ENCODE measurements at regions not wholly inside any gene's neighbourhood (a gene's known extent, or its start where the extent isn't known, plus 50 kb on each side); places are given as distances from the start of the nearest gene placed in this dataset.

- no peak for DNase-seq (ENCODE audit: low read depth in 2 of 3, low spot score in 2 of 3)
Observed at GRCh38 chr11:45369313-45369712, 83.2 kb upstream of the SYT13 start.

GRCh38 chr11:45368697-45369096 lies 82.6 kb upstream of the SYT13 start:
- no peak for DNase-seq (ENCODE audit: low read depth in 2 of 3, low spot score in 2 of 3)

- no peak for DNase-seq (ENCODE audit: low read depth in 2 of 3, low spot score in 2 of 3)
Observed at GRCh38 chr11:45366619-45367190, 80.6 kb upstream of the SYT13 start.

GRCh38 chr11:45365961-45366618 lies 79.9 kb upstream of the SYT13 start:
- no peak for DNase-seq (ENCODE audit: low read depth in 2 of 3, low spot score in 2 of 3)

GRCh38 chr11:45362636-45363035 lies 76.5 kb upstream of the SYT13 start:
- DNase-seq (ENCODE audit: low read depth in 2 of 3, low spot score in 2 of 3): no peak

- no peak for DNase-seq (ENCODE audit: low read depth in 2 of 3, low spot score in 2 of 3)
Observed at GRCh38 chr11:45361551-45361950, 75.4 kb upstream of the SYT13 start.

- DNase-seq (ENCODE audit: low read depth in 2 of 3, low spot score in 2 of 3): no peak
Observed at GRCh38 chr11:45355706-45356041, 69.5 kb upstream of the SYT13 start.

- DNase-seq (ENCODE audit: low read depth in 2 of 3, low spot score in 2 of 3): peak; percentile 86 to 97 (median 90)
Observed at GRCh38 chr11:45354976-45355705, 69.0 kb upstream of the SYT13 start.

DNA sequence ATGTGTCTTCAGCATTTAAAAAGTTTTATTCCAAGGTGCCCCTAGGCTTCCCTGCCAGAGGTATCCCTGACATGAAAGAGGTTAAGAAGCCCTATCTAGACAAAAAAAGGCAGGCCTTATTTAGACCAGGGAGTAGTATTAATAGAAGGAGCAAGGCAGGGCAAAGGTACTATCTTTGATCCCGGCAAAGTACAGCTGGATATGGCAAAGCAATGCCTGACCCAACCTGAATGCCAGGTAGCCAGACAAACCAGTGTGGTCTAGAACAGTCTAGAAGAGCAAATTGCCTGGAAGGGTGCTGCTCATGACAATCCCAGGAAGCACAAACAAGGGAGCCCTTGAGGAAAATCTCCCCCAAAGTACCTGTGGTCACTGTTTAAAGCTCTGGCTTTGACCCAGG lies 62.6 kb upstream of the SYT13 start:
- no peak for DNase-seq (ENCODE audit: low read depth in 2 of 3, low spot score in 2 of 3)

DNA sequence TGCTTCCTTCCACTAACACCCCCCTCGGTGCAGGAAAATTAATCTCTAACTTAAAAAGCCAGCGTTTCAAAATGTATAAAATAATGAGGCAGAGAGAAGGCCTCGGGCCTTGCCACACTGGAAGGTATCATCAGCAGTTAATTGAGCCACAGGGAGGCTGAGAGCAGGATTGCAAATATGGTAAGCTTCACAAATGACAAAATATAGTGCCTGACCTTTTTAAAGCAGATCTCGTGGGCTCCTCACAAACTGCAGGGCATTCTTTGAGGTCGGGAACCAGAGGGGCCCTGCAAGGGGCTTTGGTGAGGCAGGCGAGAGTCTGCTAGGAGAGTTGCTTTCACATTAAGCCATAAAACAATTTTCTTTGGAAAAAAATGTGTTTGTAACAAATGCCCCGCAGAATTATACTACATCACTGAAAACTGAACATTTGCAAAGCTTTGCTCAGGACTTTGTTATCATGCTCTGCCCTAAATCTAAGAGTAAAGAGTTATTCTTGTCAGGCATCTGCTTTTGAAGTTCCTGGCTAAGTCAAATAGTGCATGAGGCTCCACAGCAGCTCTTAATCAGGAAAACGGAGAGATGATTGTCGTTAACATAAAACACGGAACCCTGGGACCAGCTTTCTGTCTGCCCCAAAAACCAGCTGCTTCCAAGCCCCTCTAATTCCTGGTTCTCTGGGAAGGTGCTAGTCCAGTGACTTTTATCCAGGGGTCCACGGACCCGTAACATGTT lies 61.4 kb upstream of the SYT13 start:
- DNase-seq (ENCODE audit: low read depth in 2 of 3, low spot score in 2 of 3): no peak

DNA sequence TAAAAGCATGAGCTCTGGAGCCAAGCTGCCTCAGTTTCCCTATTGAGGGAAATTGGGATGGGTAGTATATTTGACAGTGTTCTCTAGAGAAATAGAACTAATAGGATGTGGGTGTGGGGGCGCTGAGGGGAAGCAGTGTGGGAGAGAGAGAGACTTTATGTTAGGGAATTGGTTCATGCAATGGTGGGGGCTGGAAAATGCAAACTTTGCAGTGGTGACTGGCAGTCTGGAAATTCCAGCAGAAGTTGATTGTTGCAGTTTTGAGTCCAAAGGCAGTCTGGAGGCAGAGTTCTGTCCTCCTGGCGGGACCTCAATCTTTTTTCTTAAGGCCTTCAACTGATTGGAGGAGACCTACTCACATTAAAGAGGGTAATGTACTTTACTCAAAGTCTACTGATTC lies 59.4 kb upstream of the SYT13 start:
- DNase-seq (ENCODE audit: low read depth in 2 of 3, low spot score in 2 of 3): no peak

DNA sequence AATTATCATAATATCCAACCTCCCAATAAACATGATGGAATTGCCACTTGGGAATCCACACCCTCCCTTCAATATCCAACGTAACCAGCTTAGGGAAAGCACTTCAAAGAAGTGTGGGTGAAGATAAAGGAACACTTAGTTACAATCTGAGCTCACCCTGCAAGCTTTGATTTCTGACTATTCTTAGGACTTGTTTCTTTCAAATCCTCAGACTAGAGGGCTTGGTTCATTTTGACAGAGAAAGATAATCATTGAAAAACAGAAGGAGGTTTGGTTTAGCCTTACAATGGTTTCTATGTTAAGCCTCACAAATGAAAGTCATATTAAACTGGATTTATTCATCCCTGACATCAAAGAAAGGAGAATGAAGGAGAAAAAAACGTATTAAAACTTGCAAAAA lies 57.9 kb upstream of the SYT13 start:
- DNase-seq (ENCODE audit: low read depth in 2 of 3, low spot score in 2 of 3): no peak

DNA sequence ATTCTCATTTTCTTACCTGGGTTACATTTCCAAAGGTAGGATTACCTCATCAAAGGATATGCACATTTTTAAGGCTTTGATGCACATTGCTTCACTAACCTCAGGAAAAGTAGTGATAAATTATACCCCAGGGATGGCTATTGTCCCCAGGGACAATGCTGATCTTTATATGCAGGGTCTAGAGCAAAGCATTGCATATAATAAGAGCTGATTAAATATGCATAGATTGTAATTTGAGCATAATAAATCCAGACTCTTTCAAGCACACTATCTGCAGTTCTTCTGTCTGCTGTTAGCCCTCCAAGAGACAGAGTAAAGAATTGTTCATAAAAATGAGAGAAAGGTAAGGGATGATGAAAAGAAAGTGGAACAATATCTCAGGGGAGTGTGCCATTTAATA lies 57.3 kb upstream of the SYT13 start:
- no peak for DNase-seq (ENCODE audit: low read depth in 2 of 3, low spot score in 2 of 3)

DNA sequence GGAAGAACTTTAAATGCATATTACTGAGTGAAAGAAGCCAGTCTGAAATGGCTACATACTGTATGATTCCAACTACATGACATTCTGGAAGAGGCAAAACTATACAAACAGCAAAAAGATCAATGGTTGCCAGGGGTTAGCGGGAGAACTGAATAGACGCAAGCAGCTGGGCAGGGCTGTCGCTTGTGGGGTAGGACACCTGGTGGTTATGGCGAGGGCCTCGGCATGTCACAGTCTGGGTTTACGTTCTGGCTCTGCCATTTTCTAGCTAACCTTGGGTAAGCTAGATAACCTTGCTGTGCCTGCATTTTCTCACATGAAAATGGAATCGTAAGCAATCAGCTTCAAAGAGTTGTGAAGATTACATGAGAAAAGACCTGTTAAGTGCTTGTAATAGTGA lies 55.2 kb upstream of the SYT13 start:
- no peak for DNase-seq (ENCODE audit: low read depth in 2 of 3, low spot score in 2 of 3)

- DNase-seq (ENCODE audit: low read depth in 2 of 3, low spot score in 2 of 3): peak; percentile 81 to 89 (median 89)
Observed at GRCh38 chr11:45339729-45340519, 53.8 kb upstream of the SYT13 start.

DNA sequence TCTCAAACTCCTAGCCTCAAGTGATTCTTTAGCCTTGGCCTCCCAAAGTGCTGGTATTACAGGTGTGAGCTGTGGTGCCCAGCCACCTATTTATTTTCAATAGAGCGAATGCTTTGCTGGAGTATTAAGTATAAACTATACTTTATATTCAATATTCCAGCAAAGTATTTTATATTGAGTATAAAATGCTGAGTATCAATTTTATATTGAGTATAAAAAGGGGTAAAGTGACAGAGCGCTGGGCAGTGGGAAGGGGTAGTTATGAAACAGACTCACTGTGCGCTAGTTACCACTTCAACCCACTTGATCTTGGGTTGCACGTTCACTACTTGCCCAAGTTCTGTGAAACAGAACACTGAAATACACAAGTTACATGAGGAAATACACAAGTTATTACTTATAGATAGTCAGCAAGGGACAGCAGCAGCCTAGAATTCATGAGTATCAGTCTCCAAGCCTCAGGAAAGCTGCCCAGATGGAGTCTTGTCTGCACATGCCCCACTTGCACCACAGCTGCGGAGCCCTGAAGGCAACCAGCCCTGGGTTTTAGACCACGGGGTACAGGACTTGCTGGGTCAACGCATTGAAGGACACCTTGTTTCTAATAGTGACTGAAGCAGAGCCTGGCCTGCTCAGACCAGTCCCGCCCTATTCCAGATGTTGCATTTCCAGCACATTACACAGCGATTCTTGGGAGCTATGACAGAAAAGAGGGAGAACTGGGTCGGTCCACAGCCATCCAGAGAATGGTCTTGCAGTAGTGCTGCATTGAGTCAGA lies 51.6 kb upstream of the SYT13 start:
- no peak for DNase-seq (ENCODE audit: low read depth in 2 of 3, low spot score in 2 of 3)

GRCh38 chr11:45336136-45336535 lies 50.0 kb upstream of the SYT13 start:
- DNase-seq (ENCODE audit: low read depth in 2 of 3, low spot score in 2 of 3): no peak

Measured in hematopoietic multipotent progenitor cell (in vitro differentiated cells).